ENCODE measurements at regions not wholly inside any gene's neighbourhood (a gene's known extent, or its start where the extent isn't known, plus 50 kb on each side); places are given as distances from the start of the nearest gene placed in this dataset.

- 0 out of 2 replicates have a peak, but pooled peaks cover 17% of the 10 kb centered on the region for H3K27me3 ChIP-seq (ENCODE audit: insufficient read depth, low read length)
- H3K4me3 ChIP-seq (replicated peaks in 1 of 2; ENCODE audit: low read depth in 1 of 2, low read length in 2 of 2), result no peak overlapping the region
- no TSS peak for BruUV-seq (replicated peaks)
- DNase-seq (ENCODE audit: low read depth, low spot score) (no peak), ATAC-seq (no peak)
- no peaks in the 10 kb centered on the region for H4K20me1 ChIP-seq (ENCODE audit: insufficient read depth)
- no peaks in the 10 kb centered on the region for H3K36me3 ChIP-seq (ENCODE audit: control insufficient read depth in 1 of 2, insufficient read depth in 2 of 2, low read length in 2 of 2)
- H3K4me2 ChIP-seq (ENCODE audit: low read length), result no peak overlapping the region
- H3K9me3 ChIP-seq (ENCODE audit: control insufficient read depth in 1 of 2, insufficient read depth in 1 of 2, low read depth in 1 of 2, low read length in 2 of 2), result no peaks in the 10 kb centered on the region
- RAD21 ChIA-PET (ENCODE audit: low non-redundant PET in 1 of 2, low total read pairs in 2 of 2, uncharacterized antibody in 2 of 2, unreplicated experiment in 2 of 2), result no interaction called here
- H3K4me1 ChIP-seq (ENCODE audit: control insufficient read depth in 1 of 2, insufficient read depth in 2 of 2, low read length in 2 of 2), result no peaks in the 10 kb centered on the region
- TF ChIP-seq ZNF274 (IDR thresholded peaks at IDR 0.05; ENCODE audit: low read depth, low read length), result no peak
- no peak for TF ChIP-seq ZBTB33 (IDR thresholded peaks at IDR 0.05; ENCODE audit: extremely low read depth, insufficient replicate concordance, low read length)
- TF ChIP-seq ELF1 (IDR thresholded peaks at IDR 0.05; ENCODE audit: borderline replicate concordance, low read depth), result no peak
- no peak for TF ChIP-seq YY1 (IDR thresholded peaks at IDR 0.05; ENCODE audit: extremely low read depth, insufficient replicate concordance, low read depth, low read length)
- TF ChIP-seq ATF3 (IDR thresholded peaks at IDR 0.05), result no peak
- no peak for TF ChIP-seq REST (IDR thresholded peaks at IDR 0.05; ENCODE audit: low read depth)
- no peak for TF ChIP-seq CTCF (IDR thresholded peaks at IDR 0.05 in 2 of 3, conservative IDR thresholded peaks at IDR 0.05 in 1 of 3; ENCODE audit: borderline replicate concordance in 1 of 3, insufficient read depth in 1 of 3, low read depth in 2 of 3, low read length in 2 of 3)
- no peak for TF ChIP-seq EGR1 (IDR thresholded peaks at IDR 0.05; ENCODE audit: low read depth)
- no peak for TF ChIP-seq EZH2phosphoT487 (IDR thresholded peaks at IDR 0.05; ENCODE audit: borderline replicate concordance)
- TF ChIP-seq SIN3A (IDR thresholded peaks at IDR 0.05; ENCODE audit: low read depth), result no peak
- no peak overlapping the region for H3K9ac ChIP-seq (ENCODE audit: low read length)
- POLR2A ChIA-PET, result no interaction called here
- CTCF ChIA-PET, result no interaction called here
- no peak overlapping the region for H2AFZ ChIP-seq (ENCODE audit: low read depth, low read length, poor library complexity, severe bottlenecking)
- no peaks in the 10 kb centered on the region for H3K79me2 ChIP-seq (ENCODE audit: insufficient read depth, low read length)
- intact Hi-C loops (cut with micrococcal nuclease), result no loop called here
- H3K9me2 ChIP-seq (ENCODE audit: insufficient read depth), result no peaks in the 10 kb centered on the region
- H3K27ac ChIP-seq (ENCODE audit: low read depth, low read length), result no peak overlapping the region
These were observed 103.8 kb downstream of the FZD1 start for GRCh38 chr7:91367812-91368578.
